B cell (primary cell): ENCODE measurements at regions not wholly inside any gene's neighbourhood (a gene's known extent, or its start where the extent isn't known, plus 50 kb on each side); places are given as distances from the start of the nearest gene placed in this dataset.

Experiments used
- ATAC-seq: fragments of 200-7000 bp; cut with Tn5 transposase; one replicate; pipeline ENCODE4 v1.10.0; 2021; ENCODE audit warnings: low read depth, mild to moderate bottlenecking, moderate number of reproducible peaks, moderate library complexity
- CTCF ChIA-PET: fragments of 350-600 bp; sonication (Branson Sonifier 250); formaldehyde crosslinking; loops from one replicate; lab custom pipeline; 2021; ENCODE audit warnings: antibody characterized with exemption, inconsistent platforms; lab: Charles Lee
- POLR2A ChIA-PET: fragments of 350-600 bp; sonication (Branson Sonifier 250); formaldehyde crosslinking; loops from one replicate; lab custom pipeline; 2021; ENCODE audit warnings: antibody characterized with exemption; lab: Charles Lee
- DNase-seq: peaks from one replicate; pipeline ENCODE4 v3.0.0; 2013
- H2AFZ ChIP-seq: 2 replicates; pipeline ENCODE4 v1.6.1; 2012; ENCODE audit warnings: mild to moderate bottlenecking, low read depth, low read length; ENCODE audit not compliant: insufficient read depth, poor library complexity, severe bottlenecking
- H3K27ac ChIP-seq, 2 donors: 1 replicate in 1 of 2; 2 replicates in 1 of 2; pipeline ENCODE4 v1.5.1; 2012 to 2013; ENCODE audit warnings: low read length in 2 of 2, mild to moderate bottlenecking in 2 of 2, moderate library complexity in 1 of 2
- H3K27me3 ChIP-seq, 4 experiments: fragments of 200-600 bp in 1 of 4; sonication (generic) in 1 of 4; replicated peaks in 1 of 4; 1 replicate in 2 of 4; 2 replicates in 2 of 4; pipeline versions ENCODE4 v1.6.1 to v1.7.0; 2013 to 2016; ENCODE audit warnings: low read length in 3 of 4, mild to moderate bottlenecking in 2 of 4, mixed read lengths in 1 of 4, moderate library complexity in 1 of 4; ENCODE audit not compliant: insufficient read depth in 4 of 4, control insufficient read depth in 3 of 4; ENCODE audit errors: control extremely low read depth in 1 of 4
- H3K36me3 ChIP-seq, 2 experiments: replicated peaks in 1 of 2; 1 replicate in 1 of 2; 2 replicates in 1 of 2; pipeline versions ENCODE4 v1.6.1 to v1.7.1; 2013; ENCODE audit warnings: low read length in 1 of 2; ENCODE audit not compliant: insufficient read depth in 2 of 2, control insufficient read depth in 1 of 2; ENCODE audit errors: control extremely low read depth in 1 of 2, extremely low read depth in 1 of 2
- H3K4me1 ChIP-seq, 2 donors: fragments of 200-600 bp in 1 of 2; sonication (generic) in 1 of 2; 1 replicate in 1 of 2; 2 replicates in 1 of 2; pipeline versions ENCODE4 v1.5.1 to v1.6.1; 2013 to 2017; ENCODE audit warnings: low read length in 2 of 2; ENCODE audit not compliant: control insufficient read depth in 2 of 2, insufficient read depth in 2 of 2
- H3K4me2 ChIP-seq: replicated peaks from 2 replicates; pipeline ENCODE3; 2012; ENCODE audit warnings: mild to moderate bottlenecking, low read depth, low read length; ENCODE audit not compliant: poor library complexity, severe bottlenecking
- H3K4me3 ChIP-seq, 5 experiments: fragments of 200-600 bp in 1 of 5; sonication (generic) in 1 of 5; 1 replicate in 3 of 5; 2 replicates in 2 of 5; pipeline versions ENCODE4 v1.5.1 to v1.7.0; 2011 to 2016; ENCODE audit warnings: low read length in 4 of 5, mild to moderate bottlenecking in 4 of 5, low read depth in 2 of 5, control low read depth in 1 of 5, moderate library complexity in 1 of 5; ENCODE audit not compliant: insufficient read depth in 1 of 5; ENCODE audit errors: control extremely low read depth in 1 of 5, extremely low read depth in 1 of 5
- H3K79me2 ChIP-seq: fragments of 200-600 bp; sonication (generic); one replicate; pipeline ENCODE4 v1.6.0; 2016; ENCODE audit warnings: low read length; ENCODE audit not compliant: control insufficient read depth, insufficient read depth
- H3K9ac ChIP-seq: fragments of 200-600 bp; sonication (generic); 2 replicates; pipeline ENCODE4 v1.6.1; 2017; ENCODE audit warnings: mild to moderate bottlenecking, low read length, moderate library complexity
- H3K9me3 ChIP-seq, 3 donors: one replicate each; pipeline versions ENCODE4 v1.6.1 to v1.7.1; 2013; ENCODE audit warnings: low read length in 2 of 3; ENCODE audit not compliant: control insufficient read depth in 2 of 3, insufficient read depth in 1 of 3; ENCODE audit errors: control extremely low read depth in 1 of 3
- H4K20me1 ChIP-seq: 2 replicates; pipeline ENCODE4 v1.6.0; 2012; ENCODE audit warnings: mild to moderate bottlenecking, low read length; ENCODE audit not compliant: insufficient read depth, control insufficient read depth, poor library complexity, severe bottlenecking
- H3K27ac Mint-ChIP-seq: one replicate; pipeline ENCODE4 v1.8.0; 2021; ENCODE audit warnings: mixed read lengths
- H3K27me3 Mint-ChIP-seq: one replicate; pipeline ENCODE4 v1.8.0; 2021; ENCODE audit warnings: mixed read lengths
- H3K4me1 Mint-ChIP-seq: one replicate; pipeline ENCODE4 v1.8.0; 2021; ENCODE audit warnings: mixed read lengths
- H3K4me3 Mint-ChIP-seq: one replicate; pipeline ENCODE4 v1.8.0; 2021; ENCODE audit warnings: mixed read lengths
- H3K9me3 Mint-ChIP-seq: one replicate; pipeline ENCODE4 v1.8.0; 2022; ENCODE audit warnings: mixed read lengths; ENCODE audit not compliant: insufficient read depth
- EZH2 ChIP-seq: IDR thresholded peaks from 2 replicates; pipeline ENCODE4 v1.6.1; 2012; ENCODE audit warnings: borderline replicate concordance, low read depth, mild to moderate bottlenecking, moderate library complexity, low read length; ENCODE audit not compliant: insufficient read depth, poor library complexity, severe bottlenecking
- intact Hi-C: fragments of 100-400 bp; cut with micrococcal nuclease; formaldehyde crosslinking; loops from one replicate; pipeline ENCODE4 v1.10.0; 2022
- TF ChIP-seq, protein P1 (sequence below): fragments of 200-600 bp; IDR thresholded peaks from one replicate; pipeline ENCODE4 v1.8.0; 2022; ENCODE audit warnings: antibody characterized with exemption, mild to moderate bottlenecking

DNA sequence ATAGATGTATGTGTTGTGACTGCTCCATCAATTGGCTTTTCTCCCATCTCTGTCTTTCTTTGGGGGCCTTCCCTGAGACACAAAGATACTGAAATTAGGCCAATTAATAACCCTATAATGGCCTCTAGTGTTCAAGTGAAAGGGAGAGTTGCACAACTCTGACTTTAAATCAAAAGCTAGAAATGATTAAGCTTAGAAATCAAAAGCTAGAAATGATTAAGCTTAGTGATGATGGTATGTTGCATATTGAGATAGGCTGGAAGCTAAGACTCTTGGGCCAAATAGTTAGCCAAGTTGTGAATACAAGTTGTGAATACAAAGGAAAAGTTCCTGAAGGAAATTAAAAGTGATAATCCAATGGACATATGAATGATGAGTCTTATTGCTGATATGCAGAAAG lies 452.9 kb upstream of the AGA start:
- intact Hi-C loops: no loop called here
- no peak overlapping the region for H2AFZ ChIP-seq
- H3K36me3 ChIP-seq: no peaks in the 10 kb centered on the region
- TF ChIP-seq EZH2: no peak
- TF ChIP-seq, protein P1, sequence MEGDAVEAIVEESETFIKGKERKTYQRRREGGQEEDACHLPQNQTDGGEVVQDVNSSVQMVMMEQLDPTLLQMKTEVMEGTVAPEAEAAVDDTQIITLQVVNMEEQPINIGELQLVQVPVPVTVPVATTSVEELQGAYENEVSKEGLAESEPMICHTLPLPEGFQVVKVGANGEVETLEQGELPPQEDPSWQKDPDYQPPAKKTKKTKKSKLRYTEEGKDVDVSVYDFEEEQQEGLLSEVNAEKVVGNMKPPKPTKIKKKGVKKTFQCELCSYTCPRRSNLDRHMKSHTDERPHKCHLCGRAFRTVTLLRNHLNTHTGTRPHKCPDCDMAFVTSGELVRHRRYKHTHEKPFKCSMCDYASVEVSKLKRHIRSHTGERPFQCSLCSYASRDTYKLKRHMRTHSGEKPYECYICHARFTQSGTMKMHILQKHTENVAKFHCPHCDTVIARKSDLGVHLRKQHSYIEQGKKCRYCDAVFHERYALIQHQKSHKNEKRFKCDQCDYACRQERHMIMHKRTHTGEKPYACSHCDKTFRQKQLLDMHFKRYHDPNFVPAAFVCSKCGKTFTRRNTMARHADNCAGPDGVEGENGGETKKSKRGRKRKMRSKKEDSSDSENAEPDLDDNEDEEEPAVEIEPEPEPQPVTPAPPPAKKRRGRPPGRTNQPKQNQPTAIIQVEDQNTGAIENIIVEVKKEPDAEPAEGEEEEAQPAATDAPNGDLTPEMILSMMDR: no peak
- DNase-seq (no peak), ATAC-seq (no peak)
- H3K4me3 Mint-ChIP-seq: no peak overlapping the region
- H4K20me1 ChIP-seq: no peaks in the 10 kb centered on the region
- POLR2A ChIA-PET: no interaction called here
- no peak overlapping the region for H3K4me2 ChIP-seq
- H3K9me3 ChIP-seq: no peaks in the 10 kb centered on the region
- CTCF ChIA-PET: no interaction called here
- H3K4me3 ChIP-seq: no peak overlapping the region
- no peaks in the 10 kb centered on the region for H3K4me1 ChIP-seq
- no peaks in the 10 kb centered on the region for H3K27me3 Mint-ChIP-seq
- no peaks in the 10 kb centered on the region for H3K4me1 Mint-ChIP-seq
- no peak overlapping the region for H3K9ac ChIP-seq
- no peak overlapping the region for H3K27ac Mint-ChIP-seq
- no peak overlapping the region for H3K27ac ChIP-seq
- H3K79me2 ChIP-seq: no peaks in the 10 kb centered on the region
- no peaks in the 10 kb centered on the region for H3K27me3 ChIP-seq
- peaks cover 6% of the 10 kb centered on the region for H3K9me3 Mint-ChIP-seq

DNA sequence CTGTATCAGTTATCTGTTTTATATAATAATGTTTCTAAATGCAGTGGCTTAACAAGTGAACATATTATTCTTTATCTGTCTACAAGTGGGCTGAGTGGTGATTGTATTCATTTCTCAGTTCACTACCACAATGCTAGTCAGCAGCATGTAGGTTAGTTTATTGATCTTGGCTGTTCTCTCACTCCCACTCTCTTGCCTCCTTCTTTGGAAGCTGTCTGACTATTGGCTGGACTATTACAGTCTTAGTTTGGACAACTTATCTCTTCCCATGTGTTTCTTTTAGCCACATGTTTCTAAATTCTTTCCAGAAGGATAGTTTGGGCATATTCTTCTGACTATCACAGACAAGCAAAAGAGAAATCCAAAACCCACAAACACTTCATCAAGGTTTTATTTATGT lies 459.5 kb upstream of the AGA start:
- Histone ChIP-seq H3K27ac (no peak overlapping the region), H3K79me2 (no peaks in the 10 kb centered on the region), H4K20me1 (no peaks in the 10 kb centered on the region), H3K27me3 (no peaks in the 10 kb centered on the region), H3K4me2 (no peak overlapping the region), H3K4me3 (no peak overlapping the region), H3K4me1 (no peaks in the 10 kb centered on the region), H3K9ac (no peak overlapping the region), H3K9me3 (no peaks in the 10 kb centered on the region), H3K36me3 (no peaks in the 10 kb centered on the region), H2AFZ (no peak overlapping the region)
- H3K4me3 Mint-ChIP-seq: no peak overlapping the region
- ChIA-PET POLR2A (no interaction called here), CTCF (no interaction called here)
- no peak overlapping the region for H3K27ac Mint-ChIP-seq
- no peak for DNase-seq
- no peaks in the 10 kb centered on the region for H3K27me3 Mint-ChIP-seq
- TF ChIP-seq EZH2: no peak
- TF ChIP-seq, protein P1: no peak
- no peak for ATAC-seq
- intact Hi-C loops: no loop called here
- no peaks in the 10 kb centered on the region for H3K4me1 Mint-ChIP-seq
- peaks cover 4% of the 10 kb centered on the region for H3K9me3 Mint-ChIP-seq
